ENCODE measurements at regions not wholly inside any gene's neighbourhood (a gene's known extent, or its start where the extent isn't known, plus 50 kb on each side); places are given as distances from the start of the nearest gene placed in this dataset.

- no peak for DNase-seq (ENCODE audit: low spot score)
Measured at GRCh38 chr2:45141883-45142866, 132.9 kb upstream of the SIX2 start.

DNA sequence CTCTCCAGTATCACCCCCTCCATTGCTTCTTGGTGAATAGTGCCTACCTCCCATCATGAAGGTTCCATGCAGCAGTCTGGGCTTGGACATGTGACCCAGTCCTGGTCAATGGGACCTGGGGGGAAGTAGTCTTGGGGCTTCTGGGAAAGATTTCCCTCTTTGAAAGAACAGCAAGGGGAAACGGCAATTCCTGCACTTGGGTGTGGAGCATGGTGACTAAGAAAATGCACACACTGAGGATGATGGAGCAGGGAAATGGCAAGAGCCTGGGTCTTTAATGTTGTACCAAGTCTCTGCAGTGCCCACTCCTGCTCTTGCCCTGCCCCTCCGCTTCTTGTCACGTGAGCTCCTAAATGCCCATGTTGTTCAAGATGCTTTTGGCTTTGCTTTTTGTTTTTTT, 131.4 kb upstream of the SIX2 start:
- DNase-seq (ENCODE audit: low spot score): no peak

DNA sequence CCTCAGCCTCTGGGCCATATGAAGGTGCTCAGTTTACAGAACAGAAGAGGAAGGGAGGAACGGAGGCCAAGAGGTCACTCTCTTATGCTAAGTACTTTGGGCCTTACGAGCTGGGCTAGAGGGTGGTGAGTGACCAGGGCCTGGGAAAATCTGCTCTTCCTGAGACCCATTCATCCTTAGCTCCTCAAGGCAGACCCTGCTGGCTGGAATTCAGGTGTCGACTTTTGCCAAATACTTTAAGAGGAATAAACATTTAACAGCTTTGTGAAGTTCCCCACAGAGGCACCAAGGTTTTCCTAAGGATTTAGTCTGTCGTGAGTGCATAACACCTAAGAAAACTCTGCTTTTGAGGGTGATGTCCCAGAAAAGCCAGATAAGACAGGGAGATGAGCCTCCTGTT, 129.7 kb upstream of the SIX2 start:
- no peak for DNase-seq (ENCODE audit: low spot score)

DNA sequence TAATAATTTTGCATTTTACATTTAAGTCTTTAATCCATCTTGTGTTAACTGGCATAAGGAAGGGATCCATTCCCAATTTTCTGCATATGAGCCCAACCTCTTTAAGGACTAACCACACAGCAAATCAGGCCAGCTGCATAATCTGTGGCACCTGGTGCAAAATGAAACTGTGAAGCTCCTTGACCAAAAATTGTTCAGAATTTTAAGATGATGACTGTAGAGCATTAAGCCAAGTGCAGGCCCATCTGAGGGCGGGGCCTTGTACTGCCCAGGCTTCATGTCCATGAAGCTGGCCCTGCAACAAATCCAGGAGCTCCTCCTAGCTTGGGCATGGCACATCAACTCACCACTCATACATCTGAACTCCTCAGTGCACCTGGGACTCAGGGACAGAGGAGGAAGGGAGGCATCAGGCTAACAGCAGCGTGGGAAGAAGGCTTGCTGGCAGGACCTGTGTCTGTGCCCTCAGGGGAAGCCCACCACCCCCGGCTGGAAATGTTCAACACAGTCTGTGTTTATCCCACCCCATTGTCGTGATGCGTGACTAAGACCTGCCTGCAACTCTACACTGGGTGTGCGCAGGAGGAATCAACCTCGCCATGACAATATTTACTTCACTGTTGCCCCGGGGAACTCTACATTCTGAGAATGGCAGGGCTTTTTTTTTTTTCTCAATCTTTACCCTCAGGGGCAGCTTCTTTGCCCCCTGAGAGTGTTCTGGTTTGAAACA, 128.9 kb upstream of the SIX2 start:
- DNase-seq (ENCODE audit: low spot score): no peak

DNA sequence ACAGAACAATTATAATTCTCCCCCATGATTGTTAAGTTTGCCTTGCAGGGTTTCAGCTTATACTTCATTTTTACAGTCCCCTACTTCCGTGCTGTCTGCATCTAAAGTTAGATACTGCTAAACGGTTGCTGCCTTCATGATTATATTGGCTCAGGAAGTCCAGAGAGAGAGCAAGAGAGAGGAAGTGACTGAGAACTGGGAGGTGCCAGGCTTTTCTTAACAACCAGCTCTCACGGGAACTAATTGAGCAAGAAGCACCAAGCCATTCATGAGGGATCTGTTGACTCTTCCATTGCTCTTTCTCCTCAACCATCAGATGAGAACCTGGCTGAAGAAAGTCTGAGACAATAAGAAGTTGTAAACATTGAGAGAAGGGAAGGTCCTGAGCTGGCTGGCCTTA, 125.5 kb upstream of the SIX2 start:
- no peak for DNase-seq (ENCODE audit: low spot score)

DNA sequence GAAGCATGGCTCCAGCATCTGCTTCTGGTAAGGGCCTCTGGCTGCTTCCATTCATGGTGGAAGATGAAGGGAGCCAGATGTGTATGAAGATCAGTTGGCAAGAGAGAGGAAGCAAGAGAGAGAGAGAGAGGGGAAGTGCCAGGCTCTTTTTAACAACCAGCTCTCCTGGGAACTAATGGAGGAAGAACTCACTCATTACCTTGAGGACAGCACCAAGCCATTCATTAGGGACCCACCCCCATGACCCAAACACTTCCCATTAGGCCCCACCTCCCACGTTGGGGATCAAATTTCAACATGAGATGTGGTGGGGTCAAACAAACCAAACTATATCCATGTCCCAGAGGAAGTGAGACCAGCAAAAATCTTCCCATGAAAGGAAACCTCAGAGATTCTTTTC, 124.8 kb upstream of the SIX2 start:
- no peak for DNase-seq (ENCODE audit: low spot score)

DNA sequence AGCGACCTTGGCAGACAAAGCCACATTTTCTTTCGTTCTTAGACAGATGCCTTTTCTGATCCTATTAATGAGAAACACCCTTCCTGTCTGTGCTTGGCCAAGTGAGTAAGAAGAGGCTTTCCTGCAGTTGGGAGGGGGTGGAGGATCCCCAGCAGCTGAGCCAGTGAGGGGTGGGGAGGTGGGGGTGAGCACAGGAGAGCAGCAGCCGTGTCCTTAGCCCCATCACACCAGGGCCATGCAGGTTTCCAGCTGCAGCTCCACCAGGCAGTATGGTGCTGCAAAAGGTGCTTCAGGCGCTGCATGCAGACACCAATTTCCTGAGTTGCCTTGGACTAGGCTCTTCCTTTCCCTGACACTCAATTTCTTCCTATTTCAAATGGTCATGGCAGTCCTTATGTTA, 123.3 kb upstream of the SIX2 start:
- no peak for DNase-seq (ENCODE audit: low spot score)

DNA sequence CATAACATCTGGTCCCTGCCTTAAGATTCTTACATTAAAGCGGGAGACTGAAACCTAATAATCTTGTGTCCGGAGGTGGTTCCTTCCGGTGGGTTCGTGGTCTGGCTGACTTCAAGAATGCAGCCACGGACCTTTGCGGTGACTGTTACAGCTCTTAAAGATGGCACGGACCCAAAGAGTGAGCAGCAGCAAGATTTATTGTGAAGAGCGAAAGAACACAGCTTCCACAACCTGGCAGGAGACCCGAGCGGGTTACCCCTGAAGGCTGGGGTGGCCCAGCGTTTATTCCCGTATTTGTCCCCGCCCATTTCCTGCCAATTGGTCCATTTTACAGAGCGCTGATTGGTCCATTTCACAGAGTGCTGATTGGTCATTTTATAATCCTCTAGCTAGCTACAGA, 122.3 kb upstream of the SIX2 start:
- no peak for DNase-seq (ENCODE audit: low spot score)

DNA sequence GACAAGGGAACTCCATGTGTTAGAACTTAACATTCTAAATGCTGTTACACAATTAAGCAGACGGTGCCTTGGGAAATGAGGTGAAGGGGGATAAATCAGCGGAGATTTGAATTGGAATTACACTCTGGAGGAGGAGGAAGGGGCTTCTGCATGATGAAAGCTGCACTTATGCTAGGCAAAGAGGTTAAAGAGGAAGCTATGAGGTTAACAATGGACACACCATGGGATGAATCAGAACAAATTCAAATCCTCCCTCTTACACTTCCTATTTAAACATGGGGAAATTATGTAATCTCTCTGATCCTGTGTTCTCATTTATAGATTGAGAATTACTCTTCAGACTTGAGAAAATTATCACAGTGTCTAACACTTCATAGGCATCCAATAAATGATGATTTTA, 121.5 kb upstream of the SIX2 start:
- DNase-seq (ENCODE audit: low spot score): no peak

DNA sequence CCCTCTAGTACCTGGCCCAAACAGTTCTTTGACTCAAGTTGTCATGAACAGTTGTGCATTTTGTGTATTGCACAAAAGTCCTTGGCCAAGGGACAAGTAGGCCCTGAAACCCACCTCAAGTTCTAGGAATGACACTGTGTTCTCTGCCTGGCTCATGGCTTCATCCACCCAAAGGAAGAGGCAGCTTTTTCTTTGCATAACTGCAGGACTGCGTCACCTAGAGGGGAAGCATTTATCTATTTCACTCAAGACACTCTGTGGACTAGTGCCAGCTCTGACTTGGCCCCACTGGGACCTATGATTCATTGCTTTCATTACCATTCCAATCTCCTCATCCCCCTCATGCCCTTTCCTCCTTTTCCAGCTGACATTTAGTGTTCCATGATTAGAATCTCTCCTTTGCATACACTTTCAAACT, 119.3 kb upstream of the SIX2 start:
- DNase-seq (ENCODE audit: low spot score): peak; percentile 93

- DNase-seq (ENCODE audit: low spot score): no peak
Measured at GRCh38 chr2:45127891-45128290, 118.6 kb upstream of the SIX2 start.

- no peak for DNase-seq (ENCODE audit: low spot score)
Measured at GRCh38 chr2:45127321-45127720, 118.1 kb upstream of the SIX2 start.

DNA sequence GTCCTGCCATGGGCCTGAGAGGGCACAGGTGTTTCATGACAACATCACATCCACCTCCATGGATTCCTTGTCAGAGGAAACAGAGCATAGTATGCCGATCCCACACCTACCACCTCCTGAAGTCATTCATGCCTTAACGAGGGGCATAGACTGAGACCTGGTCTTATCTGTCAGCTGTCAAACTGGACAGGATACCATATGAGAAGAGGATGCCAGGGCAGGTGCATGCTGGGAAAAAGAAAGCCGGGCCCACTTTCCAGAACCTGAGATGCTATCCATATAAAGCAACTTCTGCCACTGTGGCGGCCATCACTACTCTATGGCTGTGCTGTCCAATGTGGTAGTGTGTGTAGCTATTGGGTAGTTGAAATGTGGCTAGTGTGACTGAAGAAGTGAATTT, 116.0 kb upstream of the SIX2 start:
- no peak for DNase-seq (ENCODE audit: low spot score)

- DNase-seq (ENCODE audit: low spot score): no peak
Measured at GRCh38 chr2:45124456-45124855, 115.2 kb upstream of the SIX2 start.

DNA sequence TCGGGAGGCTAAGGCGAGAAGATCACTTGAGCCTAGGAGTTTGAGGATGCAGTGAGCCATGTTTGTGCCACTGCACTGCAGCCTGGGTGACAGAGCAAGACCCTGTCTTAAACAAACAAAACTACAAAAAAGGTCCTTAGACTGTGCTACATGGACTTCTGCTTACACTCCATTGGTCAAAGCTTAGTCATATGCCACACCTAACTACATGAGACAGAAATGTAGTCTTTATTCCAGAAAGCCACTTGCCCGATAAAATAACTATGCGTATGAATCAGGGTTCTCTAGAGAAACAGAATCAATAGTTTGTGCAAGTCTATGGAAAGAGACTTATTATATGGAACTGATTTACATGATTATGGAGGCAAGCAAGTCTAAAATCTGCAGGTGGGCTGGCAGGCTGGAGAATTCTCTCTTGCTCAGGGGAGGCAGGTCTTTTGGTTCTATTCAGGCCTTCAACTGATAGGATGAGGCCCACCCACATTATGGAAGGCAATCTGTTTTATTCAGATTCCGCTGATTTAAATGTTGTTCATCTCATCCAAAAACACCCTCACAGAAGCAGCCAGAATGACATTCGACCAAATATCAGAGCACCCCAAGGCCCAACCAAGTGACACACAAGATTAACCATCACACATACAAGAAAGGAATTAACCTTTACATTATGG, 114.4 kb upstream of the SIX2 start:
- no peak for DNase-seq (ENCODE audit: low spot score)

DNA sequence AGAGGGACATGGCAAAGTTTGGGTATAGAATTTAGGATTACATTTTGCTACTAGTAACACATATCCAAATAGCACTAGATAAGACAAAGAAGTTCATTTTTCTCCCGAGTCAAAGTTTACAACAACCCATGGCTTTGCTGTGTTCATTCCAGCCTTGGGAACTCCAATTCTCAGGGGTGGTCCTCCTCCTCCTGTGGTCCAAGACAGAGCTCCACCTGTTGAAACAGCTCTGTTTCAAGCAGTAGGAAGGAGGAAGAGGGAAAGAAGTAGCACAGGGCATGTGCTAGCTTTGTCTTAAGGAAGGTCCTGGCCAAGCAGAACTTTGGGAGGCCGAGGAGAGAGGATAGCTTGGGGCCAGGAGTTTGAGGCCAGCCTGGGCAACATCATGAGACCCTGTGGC, 113.8 kb upstream of the SIX2 start:
- no peak for DNase-seq (ENCODE audit: low spot score)

DNA sequence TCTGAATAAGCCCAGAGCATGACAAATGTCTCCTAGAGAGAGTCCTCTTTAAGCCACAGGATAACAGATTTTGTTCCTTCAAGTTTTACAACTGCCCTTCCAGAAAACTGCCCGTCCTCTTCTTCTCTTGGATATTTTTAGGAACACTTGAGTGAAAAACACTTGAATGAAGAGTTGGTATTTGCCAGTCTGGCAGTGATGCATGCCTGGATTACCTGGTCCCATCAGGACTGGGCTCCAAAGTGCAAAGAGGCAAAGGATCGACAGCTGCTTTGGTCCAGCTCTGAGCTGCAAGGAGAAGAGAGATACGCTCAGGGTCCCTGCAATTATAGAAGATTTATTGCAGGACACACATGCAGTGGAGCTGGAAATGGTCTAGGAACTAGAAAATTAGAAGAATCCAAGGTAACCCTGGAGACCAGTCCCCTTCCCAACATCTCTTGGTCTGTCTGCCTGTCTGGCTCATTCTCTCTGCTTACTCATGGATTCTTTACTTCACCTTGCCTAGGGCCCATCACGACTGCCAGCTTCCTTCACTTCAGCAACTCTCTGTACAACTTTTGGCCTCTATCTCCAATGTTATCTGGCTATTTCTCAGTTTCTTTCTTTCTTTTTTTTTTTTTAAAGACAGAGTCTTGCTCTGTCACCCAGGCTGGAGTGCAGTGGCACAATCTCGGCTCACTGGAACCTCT, 112.1 kb upstream of the SIX2 start:
- no peak for DNase-seq (ENCODE audit: low spot score)

- DNase-seq (ENCODE audit: low spot score): no peak
Measured at GRCh38 chr2:45120546-45120945, 111.3 kb upstream of the SIX2 start.

DNA sequence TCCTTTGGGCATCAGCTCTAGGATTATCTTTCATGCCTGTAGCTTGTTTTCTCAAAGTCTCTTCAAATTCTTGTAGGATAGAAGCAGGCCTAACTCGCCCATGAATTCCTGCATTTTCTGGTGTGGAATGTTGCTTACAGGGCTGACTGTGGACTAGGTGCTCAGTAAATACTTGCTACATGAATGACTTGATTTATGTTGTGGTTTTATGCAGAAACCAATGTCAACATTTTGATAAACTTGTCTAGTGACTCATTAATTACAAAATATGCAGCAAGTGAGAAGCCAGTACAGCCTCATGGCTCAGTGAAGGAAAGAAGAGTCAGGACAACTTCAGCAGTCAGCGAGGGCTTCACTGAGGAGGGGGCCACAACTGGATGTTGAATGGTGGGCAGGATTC, 110.6 kb upstream of the SIX2 start:
- no peak for DNase-seq (ENCODE audit: low spot score)

- no peak for DNase-seq (ENCODE audit: low spot score)
Measured at GRCh38 chr2:45119038-45119437, 109.8 kb upstream of the SIX2 start.

- DNase-seq (ENCODE audit: low spot score): no peak
Measured at GRCh38 chr2:45117383-45117782, 108.1 kb upstream of the SIX2 start.

DNA sequence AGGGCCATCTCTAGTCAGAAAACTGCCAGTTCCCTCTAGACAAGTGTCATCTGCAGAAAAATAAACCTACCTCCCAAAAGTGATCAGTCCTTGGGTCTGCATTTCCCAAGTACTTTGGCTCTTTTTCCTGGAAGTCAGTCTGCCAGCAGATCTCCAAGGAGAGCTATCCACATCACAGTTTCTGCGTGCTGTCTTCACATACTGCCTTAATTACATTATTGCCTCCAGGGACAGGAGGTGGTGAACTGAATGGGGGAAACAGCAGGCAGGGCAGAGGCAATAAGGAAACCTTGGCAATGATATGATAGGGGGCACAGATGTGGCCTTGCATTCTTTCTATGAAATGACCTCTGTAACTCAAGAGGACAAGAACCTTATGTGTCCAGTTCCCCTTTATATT, 105.9 kb upstream of the SIX2 start:
- no peak for DNase-seq (ENCODE audit: low spot score)

All from COLO829 (cell line).